Activated naive CD4-positive, alpha-beta T cell treated with anti-CD3 and anti-CD28 coated beads, Interleukin-2, amount 10 ng/mL, durations not matched to agents 7 days and 5 days (primary cell): ENCODE measurements at regions not wholly inside any gene's neighbourhood (a gene's known extent, or its start where the extent isn't known, plus 50 kb on each side); places are given as distances from the start of the nearest gene placed in this dataset.

ENCODE experiments used
- CTCF ChIA-PET: fragments of 350-600 bp; sonication (Branson Sonifier 250); formaldehyde crosslinking; loops from one replicate; lab custom pipeline; 2021; ENCODE audit warnings: antibody characterized with exemption; lab: Charles Lee
- DNase-seq: peaks from one replicate; pipeline ENCODE4 v3.0.0-alpha.2; 2020
- H3K27ac Mint-ChIP-seq: one replicate; pipeline ENCODE4 v1.8.0; 2021; ENCODE audit warnings: mild to moderate bottlenecking, moderate library complexity, mixed read lengths
- H3K27me3 Mint-ChIP-seq: one replicate; pipeline ENCODE4 v1.8.0; 2021; ENCODE audit warnings: mild to moderate bottlenecking, mixed read lengths
- H3K36me3 Mint-ChIP-seq: one replicate; pipeline ENCODE4 v1.8.0; 2021; ENCODE audit warnings: mixed read lengths
- H3K4me1 Mint-ChIP-seq: one replicate; pipeline ENCODE4 v1.8.0; 2021; ENCODE audit warnings: mixed read lengths
- H3K4me3 Mint-ChIP-seq: one replicate; pipeline ENCODE4 v1.8.0; 2021; ENCODE audit warnings: mild to moderate bottlenecking, moderate library complexity, mixed read lengths
- H3K9me3 Mint-ChIP-seq: one replicate; pipeline ENCODE4 v1.8.0; 2021; ENCODE audit warnings: mixed read lengths

DNA sequence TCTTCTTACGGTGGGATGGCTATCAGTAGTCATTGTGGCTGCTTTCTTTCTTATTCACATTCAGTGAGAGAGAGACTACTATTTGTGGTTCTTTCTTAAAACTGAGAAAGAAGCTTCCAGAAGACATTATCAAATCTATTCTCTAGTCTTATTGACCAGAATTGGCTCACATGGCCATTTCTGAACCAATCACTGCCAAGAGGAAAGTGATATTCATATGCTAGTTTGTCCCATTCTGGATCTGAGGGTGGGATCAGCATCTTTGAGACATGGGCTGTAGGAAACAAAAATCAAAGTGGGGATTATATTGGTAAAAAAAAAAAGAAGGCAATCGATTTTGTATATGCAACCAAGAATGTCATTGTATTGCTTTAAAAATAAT is 106.4 kb upstream of the RASGRP1 start:
- no peaks in the 10 kb centered on the region for H3K27me3 Mint-ChIP-seq
- peak overlapping the region; percentile 53 for H3K4me3 Mint-ChIP-seq
- CTCF ChIA-PET = interaction anchor here (0.8 to 9.7 kb wide), 6 partner anchors 9 to 109 kb away, joined by 3 to 76 read pairs (median 25); partner anchors contain the start of gene RASGRP1
- DNase-seq = no peak
- H3K4me1 Mint-ChIP-seq = peaks cover 87% of the 10 kb centered on the region
- no peaks in the 10 kb centered on the region for H3K9me3 Mint-ChIP-seq
- H3K36me3 Mint-ChIP-seq = peaks cover 26% of the 10 kb centered on the region
- H3K27ac Mint-ChIP-seq = peak overlapping the region; percentile 98

- H3K9me3 Mint-ChIP-seq = no peaks in the 10 kb centered on the region
Observed at GRCh38 chr15:38671675-38672254, 107.2 kb upstream of the RASGRP1 start.

DNA sequence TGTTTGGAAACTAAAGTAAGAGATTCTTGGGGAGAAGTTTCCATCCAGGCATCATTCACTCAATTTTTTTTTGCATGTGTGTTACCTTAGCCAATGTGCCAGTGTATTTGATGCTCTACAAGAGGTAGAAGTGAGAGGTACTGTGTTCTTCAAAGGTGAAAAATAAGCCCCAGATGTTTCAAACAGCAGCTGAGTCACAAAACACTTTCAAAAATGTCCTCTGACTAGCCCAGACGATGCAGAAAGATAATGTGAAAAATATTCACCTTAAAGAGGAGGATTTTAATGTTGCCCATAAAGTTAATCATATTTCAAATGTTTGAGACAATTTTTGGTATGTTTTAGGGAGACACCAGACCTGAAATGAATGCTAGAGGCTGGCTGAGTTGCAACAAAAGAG is 107.7 kb upstream of the RASGRP1 start:
- CTCF ChIA-PET = interaction anchor here (0.6 to 9.7 kb wide), 8 partner anchors 8 to 110 kb away, joined by 3 to 76 read pairs (median 8); partner anchors contain the start of gene RASGRP1
- no peak for DNase-seq
- no peaks in the 10 kb centered on the region for H3K9me3 Mint-ChIP-seq
- peaks cover 2% of the 10 kb centered on the region for H3K27me3 Mint-ChIP-seq
- H3K36me3 Mint-ChIP-seq = peaks cover 21% of the 10 kb centered on the region
- peaks cover 80% of the 10 kb centered on the region for H3K4me1 Mint-ChIP-seq
- H3K4me3 Mint-ChIP-seq = peak overlapping the region; percentile 53
- peak overlapping the region; percentile 98 for H3K27ac Mint-ChIP-seq

More at GRCh38 chr15:38671675-38672254, 107.2 kb upstream of the RASGRP1 start:
- Mint-ChIP-seq H3K27me3 (no peaks in the 10 kb centered on the region), H3K27ac (peak overlapping the region; percentile 98), H3K4me1 (peaks cover 80% of the 10 kb centered on the region), H3K4me3 (peak overlapping the region; percentile 53), H3K36me3 (peaks cover 23% of the 10 kb centered on the region)
- CTCF ChIA-PET = interaction anchor here (0.6 to 9.7 kb wide), 8 partner anchors 9 to 110 kb away, joined by 3 to 76 read pairs (median 8); partner anchors contain the start of gene RASGRP1
- DNase-seq = peak; percentile 61

- H3K4me3 Mint-ChIP-seq = peak overlapping the region; percentile 4
- peaks cover 4% of the 10 kb centered on the region for H3K9me3 Mint-ChIP-seq
- CTCF ChIA-PET = interaction anchor here (1.8 to 9.7 kb wide), 6 partner anchors 11 to 111 kb away, joined by 4 to 76 read pairs (median 28); partner anchors contain the start of gene RASGRP1
- peak overlapping the region; percentile 98 for H3K27ac Mint-ChIP-seq
- H3K4me1 Mint-ChIP-seq = peaks cover 78% of the 10 kb centered on the region
- peaks cover 21% of the 10 kb centered on the region for H3K36me3 Mint-ChIP-seq
- DNase-seq = no peak
- H3K27me3 Mint-ChIP-seq = peaks cover 4% of the 10 kb centered on the region
Observed at GRCh38 chr15:38672814-38673670, 108.4 kb upstream of the RASGRP1 start.

DNA sequence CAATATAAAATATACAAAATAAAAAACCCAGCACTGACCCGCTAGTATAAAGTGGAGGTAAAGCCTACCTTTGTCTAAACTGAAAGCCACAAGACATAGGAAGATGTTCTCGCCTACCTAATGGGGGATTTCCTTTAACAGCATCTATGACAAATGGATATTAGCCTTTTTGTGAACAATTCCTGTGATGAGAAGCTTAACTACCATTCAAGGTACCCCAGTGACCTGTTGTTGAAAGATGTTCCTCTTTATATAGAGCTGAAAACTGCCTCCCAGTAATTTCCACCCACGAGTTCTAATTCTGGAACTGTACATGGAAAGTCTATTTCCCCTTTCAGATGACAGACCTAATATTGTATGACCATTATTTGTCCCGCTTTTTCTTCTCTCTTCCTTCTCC is 109.8 kb upstream of the RASGRP1 start:
- peaks cover 4% of the 10 kb centered on the region for H3K27me3 Mint-ChIP-seq
- H3K9me3 Mint-ChIP-seq = peaks cover 4% of the 10 kb centered on the region
- peaks cover 31% of the 10 kb centered on the region for H3K36me3 Mint-ChIP-seq
- CTCF ChIA-PET = interaction anchor here (0.8 to 9.7 kb wide), 6 partner anchors 9 to 113 kb away, joined by 3 to 76 read pairs (median 26); partner anchors contain the start of gene RASGRP1
- H3K4me3 Mint-ChIP-seq = no peak overlapping the region
- DNase-seq = no peak
- peak overlapping the region; percentile 64 for H3K27ac Mint-ChIP-seq
- H3K4me1 Mint-ChIP-seq = peaks cover 72% of the 10 kb centered on the region

DNA sequence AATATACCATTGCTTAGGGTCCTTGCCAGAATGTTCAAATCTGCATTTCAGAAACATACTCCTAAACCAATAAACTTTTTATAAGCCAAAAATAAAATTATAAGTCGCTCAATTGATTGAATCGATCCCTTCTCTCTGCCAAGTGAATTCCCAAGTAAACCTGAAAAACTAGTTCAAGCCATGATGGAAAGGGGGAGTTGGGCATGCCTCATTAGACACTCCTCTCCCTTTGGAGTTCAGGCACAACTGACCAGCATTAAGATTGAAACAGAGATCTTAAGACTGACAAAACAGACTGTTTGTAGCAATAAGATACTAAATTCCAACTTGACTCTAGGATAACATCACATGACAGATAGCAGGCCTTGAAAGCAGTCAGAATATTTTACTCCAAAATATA is 113.7 kb upstream of the RASGRP1 start:
- H3K36me3 Mint-ChIP-seq = peaks cover 28% of the 10 kb centered on the region
- CTCF ChIA-PET = interaction anchor here (3.2 kb wide), 1 partner anchor 115 kb away, joined by 12 read pairs; the partner anchor contains the start of gene RASGRP1
- H3K9me3 Mint-ChIP-seq = peaks cover 9% of the 10 kb centered on the region
- peaks cover 53% of the 10 kb centered on the region for H3K4me1 Mint-ChIP-seq
- no peak for DNase-seq
- no peak overlapping the region for H3K4me3 Mint-ChIP-seq
- no peak overlapping the region for H3K27ac Mint-ChIP-seq
- H3K27me3 Mint-ChIP-seq = peaks cover 4% of the 10 kb centered on the region

- Mint-ChIP-seq H3K36me3 (peaks cover 26% of the 10 kb centered on the region), H3K4me1 (peaks cover 64% of the 10 kb centered on the region), H3K27me3 (peaks cover 4% of the 10 kb centered on the region), H3K27ac (no peak overlapping the region), H3K4me3 (no peak overlapping the region), H3K9me3 (peaks cover 9% of the 10 kb centered on the region)
- CTCF ChIA-PET = interaction anchor here (1.5 to 3.2 kb wide), 4 partner anchors 9 to 117 kb away, joined by 4 to 12 read pairs (median 6); partner anchors contain the start of gene RASGRP1
- no peak for DNase-seq
Observed at GRCh38 chr15:38680775-38681174, 116.2 kb upstream of the RASGRP1 start.

GRCh38 chr15:38682363-38682762 is 117.7 kb upstream of the RASGRP1 start:
- Mint-ChIP-seq H3K36me3 (peaks cover 25% of the 10 kb centered on the region), H3K27me3 (peaks cover under 1% of the 10 kb centered on the region), H3K4me3 (no peak overlapping the region), H3K27ac (no peak overlapping the region), H3K9me3 (peaks cover 9% of the 10 kb centered on the region), H3K4me1 (peaks cover 72% of the 10 kb centered on the region)
- DNase-seq = no peak
- CTCF ChIA-PET = interaction anchor here (0.8 to 11.1 kb wide), 24 partner anchors 9 to 242 kb away, joined by 3 to 341 read pairs (median 8); partner anchors contain the start of gene RASGRP1

DNA sequence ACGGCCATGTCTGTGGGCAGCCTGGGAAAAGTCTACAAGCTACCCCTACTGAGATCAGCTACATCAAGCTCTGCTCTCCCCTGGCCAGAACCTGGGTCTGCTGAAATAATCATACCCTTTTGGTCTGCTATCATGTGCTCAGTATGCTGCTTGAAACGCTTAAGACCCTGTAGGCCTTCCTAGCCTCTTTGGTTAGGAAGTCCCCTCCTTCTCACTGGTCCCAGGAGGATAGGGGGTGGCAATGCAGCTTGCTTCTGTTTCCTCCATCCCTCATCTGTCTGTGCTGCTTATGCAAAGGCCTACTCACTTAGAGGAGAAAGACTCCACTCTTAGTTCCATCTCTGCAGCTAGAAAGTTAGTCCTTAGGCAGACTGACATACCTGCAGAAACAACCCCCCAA is 118.2 kb upstream of the RASGRP1 start:
- CTCF ChIA-PET = interaction anchor here (0.6 to 11.1 kb wide), 26 partner anchors 8 to 242 kb away, joined by 3 to 341 read pairs (median 6); partner anchors contain the start of gene RASGRP1
- no peak for DNase-seq
- Mint-ChIP-seq H3K36me3 (peaks cover 21% of the 10 kb centered on the region), H3K4me1 (peaks cover 74% of the 10 kb centered on the region), H3K27me3 (no peaks in the 10 kb centered on the region), H3K4me3 (no peak overlapping the region), H3K9me3 (peaks cover 6% of the 10 kb centered on the region), H3K27ac (peak overlapping the region; percentile 98)

DNA sequence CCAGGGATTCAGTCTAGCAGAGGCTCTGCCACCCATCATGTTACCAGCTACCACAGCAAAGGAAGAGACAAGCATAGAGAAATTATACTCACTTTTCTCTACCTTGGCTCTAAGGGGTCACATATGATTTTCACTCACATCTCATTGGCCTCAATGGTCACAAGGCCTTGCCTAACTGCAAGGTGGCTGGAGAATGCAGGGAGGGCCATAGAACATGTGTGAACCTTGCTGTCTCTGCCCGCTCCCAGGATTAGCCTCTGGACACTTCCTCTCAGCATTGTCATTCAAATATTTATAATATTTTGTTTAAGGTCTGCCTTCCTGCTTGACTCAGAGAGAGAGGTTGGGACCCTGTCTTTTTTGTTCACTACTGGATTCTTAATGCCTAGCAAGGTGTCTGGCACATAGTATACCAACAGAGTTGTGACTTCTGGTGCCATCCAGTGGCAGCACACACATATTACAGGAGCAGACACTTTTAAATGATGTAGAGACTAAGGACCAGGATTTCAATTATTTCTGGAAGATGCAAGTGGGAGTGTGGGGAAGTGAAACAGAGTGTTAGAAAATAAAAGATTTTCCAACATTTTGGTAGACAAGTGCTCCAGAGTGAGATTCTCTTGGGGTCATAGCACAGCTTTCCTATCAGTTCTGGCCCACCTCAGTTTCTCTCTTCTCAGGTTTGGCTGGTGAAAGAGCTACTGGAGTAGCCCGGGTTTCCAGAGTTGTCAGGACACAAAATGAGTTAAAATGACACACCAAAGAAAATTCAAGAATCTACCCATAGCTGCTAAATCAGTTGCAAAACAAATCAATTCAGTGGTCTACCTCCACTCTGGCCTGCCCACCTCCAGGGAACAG is 119.0 kb upstream of the RASGRP1 start:
- DNase-seq = peak; percentile 84
- no peaks in the 10 kb centered on the region for H3K27me3 Mint-ChIP-seq
- peak overlapping the region; percentile 98 for H3K27ac Mint-ChIP-seq
- peaks cover 5% of the 10 kb centered on the region for H3K9me3 Mint-ChIP-seq
- H3K4me1 Mint-ChIP-seq = peaks cover 79% of the 10 kb centered on the region
- peaks cover 18% of the 10 kb centered on the region for H3K36me3 Mint-ChIP-seq
- peak overlapping the region; percentile 35 for H3K4me3 Mint-ChIP-seq
- CTCF ChIA-PET = interaction anchor here (0.6 to 11.1 kb wide), 39 partner anchors 7 to 243 kb away, joined by 3 to 341 read pairs (median 4); partner anchors contain the start of gene RASGRP1

DNA sequence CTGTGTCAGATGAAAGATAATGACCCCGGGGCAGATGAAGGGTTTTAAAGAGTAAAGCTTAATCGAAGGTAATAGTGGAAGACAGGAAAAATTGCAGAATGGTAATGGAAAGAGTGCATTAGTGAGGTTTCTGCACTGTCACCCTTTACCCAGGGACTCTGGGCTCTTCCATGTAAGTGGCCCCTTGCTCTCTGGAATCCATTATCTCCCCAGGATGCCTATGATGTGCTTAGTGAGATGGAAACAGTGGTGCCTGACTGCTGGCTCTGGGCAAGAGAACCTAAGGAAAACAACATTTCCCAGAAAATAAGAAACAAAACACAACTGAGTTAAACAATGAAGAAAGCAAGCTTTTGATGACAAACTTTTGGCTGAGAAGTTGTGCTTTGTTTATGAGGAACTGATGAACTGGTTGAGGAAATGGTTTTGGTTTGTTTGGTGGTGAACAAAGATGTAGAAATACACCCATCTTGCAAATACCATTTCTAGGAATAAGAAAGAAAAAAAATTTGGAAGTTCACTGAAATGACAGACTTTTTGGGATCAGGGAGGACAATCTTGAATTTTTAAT is 119.9 kb upstream of the RASGRP1 start:
- Mint-ChIP-seq H3K4me1 (peaks cover 81% of the 10 kb centered on the region), H3K9me3 (peaks cover 5% of the 10 kb centered on the region), H3K27me3 (no peaks in the 10 kb centered on the region), H3K4me3 (peak overlapping the region; percentile 35), H3K36me3 (peaks cover 10% of the 10 kb centered on the region), H3K27ac (peak overlapping the region; percentile 98)
- DNase-seq = no peak
- CTCF ChIA-PET = interaction anchor here (0.8 to 11.1 kb wide), 28 partner anchors 8 to 244 kb away, joined by 3 to 341 read pairs (median 8); partner anchors contain the start of gene RASGRP1

GRCh38 chr15:38685686-38686339 is 121.2 kb upstream of the RASGRP1 start:
- CTCF ChIA-PET = interaction anchor here (0.7 to 11.1 kb wide), 11 partner anchors 12 to 245 kb away, joined by 3 to 341 read pairs (median 6); partner anchors contain the start of gene RASGRP1
- no peaks in the 10 kb centered on the region for H3K27me3 Mint-ChIP-seq
- H3K4me1 Mint-ChIP-seq = peaks cover 90% of the 10 kb centered on the region
- peaks cover 6% of the 10 kb centered on the region for H3K36me3 Mint-ChIP-seq
- H3K4me3 Mint-ChIP-seq = peak overlapping the region; percentile 49
- H3K27ac Mint-ChIP-seq = peak overlapping the region; percentile 98
- DNase-seq = peak; percentile 72
- H3K9me3 Mint-ChIP-seq = peaks cover 2% of the 10 kb centered on the region
